Esophagus squamous epithelium (tissue), 4 donors: ENCODE measurements at regions not wholly inside any gene's neighbourhood (a gene's known extent, or its start where the extent isn't known, plus 50 kb on each side); places are given as distances from the start of the nearest gene placed in this dataset.

Experiments
- CTCF ChIP-seq, 6 experiments: fragments of 450-650 bp in 4 of 6; fragments of 200-600 bp in 2 of 6; sonication (generic) in 2 of 6; IDR thresholded peaks; one replicate each; pipeline ENCODE4 v1.5.1; 2016 to 2019; ENCODE audit warnings: antibody characterized with exemption in 6 of 6, mild to moderate bottlenecking in 4 of 6, moderate library complexity in 4 of 6
- POLR2A ChIP-seq, 4 donors: fragments of 450-650 bp; IDR thresholded peaks; one replicate each; pipeline ENCODE4 v1.6.1; 2017; ENCODE audit warnings: antibody characterized with exemption in 4 of 4, mild to moderate bottlenecking in 4 of 4, moderate library complexity in 3 of 4

- no peak for TF ChIP-seq CTCF (IDR thresholded peaks at IDR 0.05)
- TF ChIP-seq POLR2A (IDR thresholded peaks at IDR 0.05), result no peak
These were observed 49.5 kb upstream of the RAB4A start for GRCh38 chr1:229221106-229222019.
